HG02885 (cell line): ENCODE measurements at regions not wholly inside any gene's neighbourhood (a gene's known extent, or its start where the extent isn't known, plus 50 kb on each side); places are given as distances from the start of the nearest gene placed in this dataset.

Source experiments
- ATAC-seq: cut with Tn5 transposase; IDR thresholded peaks from one replicate; pipeline ENCODE4 v1.9.1; 2021; ENCODE audit warnings: mild to moderate bottlenecking; ENCODE audit not compliant: unreplicated experiment, poor library complexity

DNA sequence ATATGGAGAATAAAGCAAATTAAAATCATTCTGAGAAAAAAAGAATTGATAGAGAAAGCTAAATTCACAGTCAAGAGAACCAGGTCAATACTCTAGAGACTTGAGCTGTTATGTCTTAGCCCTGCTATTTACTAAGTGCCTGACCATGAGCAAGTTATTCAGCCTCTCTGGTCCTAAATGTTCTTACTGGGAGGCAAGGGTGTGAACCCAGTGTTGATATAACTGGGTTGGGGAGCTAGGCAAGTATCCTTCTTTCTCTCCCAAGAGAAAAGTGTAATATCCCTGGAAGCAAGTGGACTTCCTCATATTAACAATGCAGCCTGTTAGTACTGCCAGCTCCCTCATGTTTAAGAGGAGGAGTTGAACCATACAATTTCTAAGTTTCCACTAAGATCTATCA lies 488.9 kb upstream of the RASGRP1 start:
- no peak for ATAC-seq

GRCh38 chr15:39054128-39054732 lies 489.6 kb upstream of the RASGRP1 start:
- no peak for ATAC-seq

- no peak for ATAC-seq
Observed at GRCh38 chr15:39056357-39056756, 491.7 kb upstream of the RASGRP1 start.

DNA sequence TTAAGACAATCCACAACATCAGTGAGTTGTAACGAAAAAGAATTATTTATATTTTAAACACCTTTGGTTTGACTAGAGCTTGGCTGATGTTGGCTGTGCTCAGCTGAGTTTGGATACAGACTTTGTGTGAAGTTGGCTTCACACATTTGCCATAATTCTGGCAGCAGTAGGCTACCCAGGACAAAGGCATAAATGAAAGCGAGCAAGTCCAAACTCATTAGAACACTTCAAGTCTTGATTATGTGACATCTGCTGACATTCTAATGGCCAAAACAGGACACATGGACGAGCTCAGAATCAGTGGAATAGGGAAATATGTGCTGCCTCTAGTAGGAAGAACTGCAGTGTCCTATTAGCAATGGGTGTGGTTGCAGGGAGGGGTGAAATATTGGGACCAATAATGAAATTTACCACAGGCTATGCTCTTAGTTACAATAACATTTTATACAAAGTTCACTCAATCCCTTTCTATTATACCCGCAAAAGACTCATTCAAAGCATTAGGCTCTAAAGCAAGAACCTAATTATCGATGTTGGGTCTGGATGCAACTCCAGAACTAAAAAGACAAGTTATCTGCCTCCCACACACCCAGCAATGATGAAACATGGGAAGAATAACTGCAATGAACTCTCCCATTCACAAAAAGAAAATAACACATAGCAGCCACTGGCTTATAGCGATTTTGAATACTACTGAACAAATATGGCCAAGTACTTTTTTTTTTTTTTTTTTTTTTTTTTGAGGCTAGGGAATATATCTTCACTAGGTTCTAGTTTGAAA lies 493.9 kb upstream of the RASGRP1 start:
- ATAC-seq: no peak

DNA sequence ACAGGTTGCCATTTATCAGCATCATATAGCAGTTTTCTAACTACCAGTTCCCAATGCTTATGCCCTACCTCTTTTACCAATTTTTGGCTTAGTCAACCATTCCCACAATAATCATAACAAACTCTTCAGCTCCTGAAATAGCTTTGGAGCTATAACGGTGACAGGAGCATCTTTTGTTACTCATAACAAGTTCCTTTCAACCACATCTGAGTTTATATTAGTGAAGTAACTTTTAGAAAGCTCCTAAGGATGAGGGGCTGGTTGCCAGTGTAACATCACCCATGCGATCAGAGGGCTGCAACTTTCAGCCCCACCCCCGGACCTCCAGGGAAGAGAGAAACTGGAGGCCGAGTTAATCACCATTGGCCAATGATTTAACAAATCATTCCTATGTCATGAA lies 495.3 kb upstream of the RASGRP1 start:
- ATAC-seq: no peak

GRCh38 chr15:39061952-39062464 lies 497.4 kb upstream of the RASGRP1 start:
- no peak for ATAC-seq

GRCh38 chr15:39066677-39067076 lies 502.1 kb upstream of the RASGRP1 start:
- ATAC-seq: no peak

DNA sequence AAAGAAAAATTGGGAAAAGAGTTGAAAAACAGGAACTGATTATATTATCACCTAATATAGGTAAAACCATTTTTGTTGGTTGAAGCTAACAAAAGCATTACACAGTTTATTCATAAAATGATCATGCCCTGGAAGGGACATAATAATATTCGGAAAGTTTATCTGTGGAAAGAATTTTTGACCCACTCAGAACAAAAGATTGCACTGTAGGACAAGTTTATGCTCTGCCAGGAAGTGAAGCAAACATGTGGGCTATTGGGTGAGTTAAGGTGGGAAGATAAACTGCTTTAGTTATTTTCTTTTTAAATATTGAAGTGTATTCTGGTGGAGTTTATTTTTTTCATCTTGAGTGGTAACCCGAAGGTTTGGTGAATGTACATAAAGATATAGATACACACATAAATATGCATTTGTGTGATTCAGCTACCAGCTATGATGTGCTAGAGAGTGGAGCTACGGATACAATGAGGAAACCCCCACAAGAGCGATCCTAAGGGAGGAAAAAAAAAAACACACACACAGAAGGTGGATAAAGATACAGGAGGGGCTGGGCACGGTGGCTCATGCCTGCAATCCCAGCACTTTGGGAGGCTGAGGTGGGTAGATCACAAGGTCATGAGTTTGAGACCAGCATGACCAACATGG lies 506.4 kb upstream of the THBS1 start:
- no peak for ATAC-seq

GRCh38 chr15:39075311-39075710 lies 505.6 kb upstream of the THBS1 start:
- no peak for ATAC-seq

DNA sequence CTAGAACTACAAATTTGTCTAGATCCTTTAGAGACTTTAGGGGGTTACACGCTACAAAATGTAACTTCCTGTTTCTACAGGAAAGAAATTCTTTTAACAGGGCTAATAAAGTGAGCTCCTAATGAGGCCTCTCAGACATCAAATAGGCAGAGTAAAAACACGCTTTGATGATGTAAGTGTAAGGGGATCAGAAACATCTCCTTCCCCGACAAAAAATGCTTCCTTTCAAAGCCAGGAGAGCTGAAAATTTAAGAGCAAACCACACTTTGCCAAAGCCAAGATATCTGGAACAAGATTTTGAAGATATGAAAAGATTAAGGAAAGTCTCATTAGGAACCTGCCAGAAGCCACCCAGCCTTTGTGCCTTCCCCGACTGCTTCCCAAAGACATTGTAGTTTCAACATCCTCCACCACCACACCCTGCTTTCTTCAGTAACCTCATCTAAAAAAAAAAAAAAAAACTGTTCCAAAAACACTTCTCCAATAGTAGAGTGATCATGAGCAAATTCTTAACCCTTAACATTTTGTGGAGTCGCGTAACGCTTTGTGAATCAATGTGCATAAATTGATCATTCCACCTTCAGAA lies 505.0 kb upstream of the THBS1 start:
- no peak for ATAC-seq

DNA sequence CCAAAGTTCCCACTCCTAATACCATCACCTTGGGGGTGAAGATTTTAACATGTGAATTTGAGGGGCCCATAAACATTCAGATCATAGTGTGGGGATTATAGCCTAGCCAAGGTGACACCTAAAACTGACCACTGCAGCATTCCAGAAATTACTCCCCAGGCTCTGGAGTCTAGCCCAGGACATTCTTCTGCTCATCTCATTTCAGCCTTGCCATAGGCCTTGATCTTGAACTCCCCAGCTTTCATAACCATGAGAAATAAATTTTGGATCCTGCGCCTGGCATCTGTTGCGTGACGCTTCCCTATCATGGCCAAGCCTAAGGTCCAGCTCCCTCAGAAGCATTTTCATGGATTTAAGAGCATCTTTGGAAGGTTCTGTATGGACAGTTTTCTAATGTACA lies 502.9 kb upstream of the THBS1 start:
- ATAC-seq: no peak

DNA sequence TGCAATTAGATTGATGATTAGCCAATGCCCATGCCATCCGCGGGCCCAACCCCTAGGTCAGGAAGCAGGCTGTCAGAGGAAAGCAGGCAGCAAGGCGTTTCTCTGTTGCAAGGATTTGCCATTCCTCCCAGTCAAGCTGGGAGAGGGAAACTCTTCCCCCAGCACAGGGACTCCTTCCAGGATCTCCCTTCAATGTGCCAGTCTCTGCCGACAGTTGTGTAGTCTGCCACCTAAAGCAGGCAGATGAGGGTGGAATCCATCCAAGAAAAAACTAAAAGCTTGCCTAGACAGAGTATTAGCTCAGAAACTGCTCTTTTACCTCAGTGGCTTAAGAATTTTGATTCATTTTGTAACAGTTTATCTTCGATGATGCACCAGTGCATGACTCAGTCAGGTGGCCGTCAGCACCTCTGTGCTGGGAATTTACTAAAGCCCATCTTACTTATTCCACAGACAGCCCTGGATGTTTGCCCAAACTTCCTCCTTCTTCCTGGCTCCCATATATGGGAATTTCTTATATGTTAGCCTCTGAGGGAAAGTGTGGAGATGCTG lies 501.5 kb upstream of the THBS1 start:
- no peak for ATAC-seq

GRCh38 chr15:39083213-39083612 lies 497.7 kb upstream of the THBS1 start:
- no peak for ATAC-seq

DNA sequence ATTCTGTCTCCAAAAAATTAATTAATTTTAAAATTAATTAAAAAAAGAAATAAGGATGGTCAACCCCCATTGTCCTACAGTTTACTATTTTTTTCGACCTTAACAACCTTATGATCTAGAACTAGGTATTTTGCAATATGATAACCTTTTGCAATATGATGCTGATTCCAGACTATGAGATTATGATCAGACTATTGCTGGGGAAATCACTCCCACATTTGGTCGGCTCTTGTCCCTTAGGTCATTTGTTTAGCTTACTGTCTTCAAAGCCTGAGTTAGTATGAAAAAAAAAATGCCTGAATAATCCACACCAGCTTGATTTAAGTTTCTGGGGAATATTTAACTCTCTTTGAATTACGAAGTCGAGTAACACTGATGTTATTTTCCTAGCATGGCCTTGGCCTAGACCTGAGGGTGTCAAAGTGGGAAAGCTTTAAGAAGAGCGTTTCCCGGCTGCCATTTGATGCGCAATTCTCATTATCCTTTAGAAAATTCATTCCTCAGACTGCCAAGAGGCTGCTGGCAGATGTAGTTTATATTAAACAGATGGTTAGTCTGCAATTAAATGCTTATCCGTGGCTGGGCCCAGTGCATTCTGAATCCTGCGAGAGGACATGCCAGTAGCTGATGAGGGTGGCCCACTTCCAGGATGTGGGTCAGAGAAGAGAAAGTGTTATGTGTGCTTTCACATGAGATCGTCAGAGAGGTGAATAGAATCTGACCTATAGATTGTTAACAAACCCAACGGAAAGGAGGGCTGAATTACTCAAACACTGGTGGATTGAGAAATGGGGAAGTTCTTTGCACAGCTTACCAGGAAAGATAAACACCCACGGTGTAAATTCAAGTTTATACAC lies 496.0 kb upstream of the THBS1 start:
- no peak for ATAC-seq

DNA sequence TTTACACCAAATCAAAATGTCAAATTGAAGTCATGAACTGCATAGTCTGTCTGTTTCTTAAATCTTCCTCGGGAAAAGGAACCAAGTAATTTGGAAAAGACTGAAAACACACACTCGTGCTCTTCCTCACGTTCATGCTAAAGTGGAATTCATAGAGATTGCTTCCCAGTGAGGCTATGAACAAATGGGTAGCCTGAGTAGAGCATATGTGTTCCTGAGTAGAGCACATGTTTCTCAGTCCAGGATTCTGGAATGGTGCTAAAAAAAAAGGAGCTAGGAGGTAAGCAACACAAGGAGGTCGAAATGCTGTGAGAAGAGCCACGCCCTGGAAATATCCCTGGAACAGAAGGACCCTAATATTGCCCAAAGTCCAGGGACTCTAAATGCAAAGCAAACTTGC lies 494.2 kb upstream of the THBS1 start:
- no peak for ATAC-seq

- no peak for ATAC-seq
Observed at GRCh38 chr15:39088156-39088555, 492.7 kb upstream of the THBS1 start.

GRCh38 chr15:39092354-39092753 lies 488.5 kb upstream of the THBS1 start:
- ATAC-seq: no peak

DNA sequence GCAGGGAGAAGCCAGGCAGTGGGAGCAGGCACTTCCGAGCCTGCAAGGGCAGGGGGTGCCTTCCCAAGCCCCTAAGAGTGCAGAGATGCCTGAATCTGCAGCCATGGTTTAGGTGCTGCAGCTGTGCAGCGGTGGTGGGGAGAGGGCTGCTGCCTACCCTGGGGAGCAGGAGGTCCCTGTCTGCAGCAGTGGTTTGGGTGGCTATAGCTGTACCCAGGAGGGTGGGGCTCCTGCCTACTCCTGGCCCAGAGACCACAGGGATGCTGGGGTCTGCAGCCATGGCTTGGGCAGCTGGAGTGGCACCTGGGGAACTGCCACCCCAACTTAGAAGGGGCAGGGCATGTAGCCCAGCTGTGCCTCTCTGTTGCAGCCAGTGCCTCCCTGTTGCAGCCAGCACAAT lies 488.1 kb upstream of the THBS1 start:
- no peak for ATAC-seq

DNA sequence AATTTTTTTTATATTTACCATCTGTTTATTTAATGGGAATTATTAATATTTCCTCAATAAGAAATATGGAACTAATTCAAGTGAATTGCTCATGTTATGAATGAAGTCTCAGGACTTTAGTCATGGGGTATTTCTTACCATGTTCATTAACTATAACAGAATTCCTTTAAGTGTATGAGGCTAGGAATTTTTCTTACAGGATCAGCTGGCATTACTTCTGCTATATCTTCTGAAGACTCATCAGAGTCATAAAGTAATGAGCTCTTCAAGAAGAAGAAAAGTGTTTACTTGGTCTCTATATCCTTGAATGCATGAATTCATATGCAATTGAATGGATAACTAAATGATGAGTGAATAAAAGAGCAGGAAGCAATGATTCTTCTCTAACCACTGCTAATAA lies 486.8 kb upstream of the THBS1 start:
- ATAC-seq: no peak
